Neural crest cell (in vitro differentiated cells): ENCODE measurements at regions not wholly inside any gene's neighbourhood (a gene's known extent, or its start where the extent isn't known, plus 50 kb on each side); places are given as distances from the start of the nearest gene placed in this dataset.

Experiments
- DNase-seq: peaks from one replicate; pipeline ENCODE4 v3.0.0; 2021; ENCODE audit warnings: low read depth, mixed read lengths, low spot score
- H3K27ac Mint-ChIP-seq: one replicate; pipeline ENCODE4 v1.8.0; 2021; ENCODE audit warnings: mild to moderate bottlenecking, mixed read lengths; ENCODE audit not compliant: unreplicated experiment
- H3K27me3 Mint-ChIP-seq: 2 replicates; pipeline ENCODE4 v1.8.0; 2021; ENCODE audit warnings: low read depth, mild to moderate bottlenecking, mixed read lengths
- H3K36me3 Mint-ChIP-seq: 2 replicates; pipeline ENCODE4 v1.8.0; 2021; ENCODE audit warnings: low read depth, mild to moderate bottlenecking, mixed read lengths
- H3K4me1 Mint-ChIP-seq: 2 replicates; pipeline ENCODE4 v1.8.0; 2021; ENCODE audit warnings: mixed read lengths
- H3K4me3 Mint-ChIP-seq: one replicate; pipeline ENCODE4 v1.8.0; 2021; ENCODE audit warnings: mild to moderate bottlenecking, mixed read lengths
- H3K9me3 Mint-ChIP-seq: 2 replicates; pipeline ENCODE4 v1.8.0; 2021; ENCODE audit warnings: mixed read lengths
- CTCF ChIP-seq: fragments of 200-600 bp; sonication (generic); conservative IDR thresholded peaks from 2 replicates; pipeline ENCODE4 v1.5.0; 2021; ENCODE audit warnings: antibody characterized with exemption, mild to moderate bottlenecking

DNA sequence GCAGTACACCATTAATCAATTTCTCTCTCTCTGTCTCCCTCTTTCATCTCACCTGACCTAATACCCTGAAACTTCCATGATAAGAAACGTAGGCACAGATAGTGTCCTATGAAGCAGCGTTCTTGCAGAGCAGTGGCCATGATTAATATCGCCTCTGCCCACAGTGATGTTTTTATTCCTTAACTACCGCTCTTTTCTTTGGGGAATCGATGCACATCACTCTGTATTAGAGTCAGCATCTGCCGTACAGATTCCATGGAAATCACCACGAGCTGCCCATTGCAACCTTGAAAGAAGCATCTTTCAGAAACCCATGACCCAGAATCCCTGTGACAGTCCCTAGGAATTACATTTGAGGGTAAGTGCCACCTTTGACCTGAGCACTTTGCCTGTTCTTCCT lies 152.0 kb upstream of the ECI2 start:
- no peak for DNase-seq
- Mint-ChIP-seq H3K4me1 (peaks cover 26% of the 10 kb centered on the region), H3K27ac (no peak overlapping the region), H3K36me3 (no peaks in the 10 kb centered on the region), H3K9me3 (no peaks in the 10 kb centered on the region), H3K27me3 (no peaks in the 10 kb centered on the region), H3K4me3 (no peak overlapping the region)
- no peak for TF ChIP-seq CTCF

DNA sequence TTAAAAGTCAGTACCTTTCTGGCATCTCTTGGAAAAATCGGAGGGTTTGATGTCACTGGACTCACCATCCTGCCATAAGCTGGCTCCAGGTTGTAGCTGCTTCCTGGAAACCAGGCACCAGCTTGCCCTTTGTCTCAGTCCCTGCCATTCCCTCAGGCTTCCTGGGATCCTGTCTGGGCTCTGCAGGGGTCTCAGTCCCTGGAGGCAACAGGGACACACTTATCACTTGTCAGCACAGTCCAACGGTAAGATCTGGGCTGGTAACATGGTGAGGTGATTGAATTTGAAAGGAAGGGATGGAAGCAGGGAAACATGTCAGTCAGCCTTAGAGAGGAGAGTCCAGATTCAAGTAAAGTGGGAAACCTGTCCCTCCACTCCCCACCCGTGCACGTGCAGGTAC lies 147.6 kb upstream of the ECI2 start:
- H3K36me3 Mint-ChIP-seq = peaks cover 8% of the 10 kb centered on the region
- no peak for DNase-seq
- peaks cover 16% of the 10 kb centered on the region for H3K27me3 Mint-ChIP-seq
- peaks cover 8% of the 10 kb centered on the region for H3K9me3 Mint-ChIP-seq
- no peak overlapping the region for H3K4me3 Mint-ChIP-seq
- TF ChIP-seq CTCF = no peak
- peaks cover 22% of the 10 kb centered on the region for H3K4me1 Mint-ChIP-seq
- no peak overlapping the region for H3K27ac Mint-ChIP-seq

DNA sequence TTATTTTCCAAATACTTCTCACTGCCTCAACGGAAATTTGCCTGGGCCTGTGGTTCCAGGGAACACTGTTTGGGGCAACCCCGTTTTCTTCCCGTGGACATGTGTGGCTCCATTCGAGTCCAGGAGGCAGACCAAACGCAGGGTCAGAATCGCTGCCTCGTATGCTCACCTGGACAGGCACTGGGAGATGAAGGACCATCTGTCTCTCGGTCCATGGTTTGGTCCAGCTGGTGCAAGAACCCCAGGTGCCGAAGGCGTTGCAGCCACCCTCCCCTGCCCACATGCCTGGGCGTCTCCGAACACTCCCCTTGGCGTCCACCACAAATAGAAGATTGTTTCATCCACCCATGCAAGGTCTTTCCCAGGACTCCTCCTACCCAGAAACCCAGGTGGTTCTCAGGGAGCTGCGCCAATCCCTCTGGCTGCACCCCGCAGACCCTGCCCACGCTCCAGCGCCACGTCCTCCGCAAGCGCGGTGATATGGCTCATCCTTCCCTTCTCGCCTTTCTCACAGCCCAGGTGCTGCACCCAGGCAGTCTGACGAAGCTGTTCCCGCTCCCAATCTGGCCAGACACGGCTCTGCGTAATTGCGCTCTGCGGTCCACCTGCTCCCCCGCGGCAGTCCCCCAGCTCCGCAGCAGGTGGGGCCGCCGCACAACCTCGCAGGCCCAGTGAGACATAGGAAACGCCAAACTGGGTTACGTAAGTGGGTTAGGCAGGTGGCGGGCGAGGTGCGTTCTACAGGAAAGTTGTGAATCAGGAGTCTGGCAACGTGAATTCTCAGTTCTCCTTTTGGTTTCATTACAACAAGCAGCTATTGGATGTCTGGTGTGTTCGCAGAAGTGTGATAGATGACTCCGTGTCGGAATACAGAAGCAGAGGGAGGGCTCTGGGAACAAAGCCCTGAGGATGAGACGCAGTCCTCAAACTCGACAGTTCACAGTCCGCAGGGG lies 146.2 kb upstream of the ECI2 start:
- peak; percentile 9 for DNase-seq
- H3K4me1 Mint-ChIP-seq = peaks cover 12% of the 10 kb centered on the region
- peaks cover 8% of the 10 kb centered on the region for H3K9me3 Mint-ChIP-seq
- H3K36me3 Mint-ChIP-seq = peaks cover 8% of the 10 kb centered on the region
- TF ChIP-seq CTCF = no peak
- peak overlapping the region; percentile 39 for H3K27ac Mint-ChIP-seq
- peak overlapping the region; percentile 62 for H3K4me3 Mint-ChIP-seq
- peaks cover 16% of the 10 kb centered on the region for H3K27me3 Mint-ChIP-seq

- DNase-seq = no peak
- no peak for TF ChIP-seq CTCF
- peaks cover 16% of the 10 kb centered on the region for H3K27me3 Mint-ChIP-seq
- peaks cover 8% of the 10 kb centered on the region for H3K36me3 Mint-ChIP-seq
- no peak overlapping the region for H3K27ac Mint-ChIP-seq
- peaks cover 8% of the 10 kb centered on the region for H3K4me1 Mint-ChIP-seq
- H3K4me3 Mint-ChIP-seq = no peak overlapping the region
- peaks cover 8% of the 10 kb centered on the region for H3K9me3 Mint-ChIP-seq
Measured at GRCh38 chr6:4280707-4281106, 145.3 kb upstream of the ECI2 start.

DNA sequence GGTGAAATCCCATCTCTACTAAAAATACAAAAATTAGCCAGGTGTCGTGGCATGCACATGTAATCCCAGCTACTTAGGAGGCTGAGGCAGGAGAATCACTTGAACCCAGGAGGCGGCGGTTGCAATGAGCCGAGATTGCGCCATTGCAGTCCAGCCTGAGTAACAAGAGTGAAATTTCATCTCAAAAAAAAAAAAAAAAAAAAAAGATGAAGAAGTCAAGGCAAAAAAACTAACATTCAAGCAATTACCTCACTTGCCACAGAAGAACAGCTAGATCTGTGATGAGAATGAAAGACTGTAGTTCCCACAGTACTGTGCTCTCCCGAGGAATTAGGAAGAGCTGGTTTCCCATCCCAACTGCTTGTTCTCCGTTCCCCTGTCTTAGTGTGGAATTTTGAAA lies 144.7 kb upstream of the ECI2 start:
- Mint-ChIP-seq H3K27ac (no peak overlapping the region), H3K36me3 (peaks cover 8% of the 10 kb centered on the region), H3K27me3 (peaks cover 16% of the 10 kb centered on the region), H3K4me1 (peaks cover 8% of the 10 kb centered on the region), H3K4me3 (no peak overlapping the region), H3K9me3 (peaks cover 8% of the 10 kb centered on the region)
- no peak for TF ChIP-seq CTCF
- DNase-seq = no peak
